Mucosa of rectum (tissue), 2 donors: ENCODE measurements at regions not wholly inside any gene's neighbourhood (a gene's known extent, or its start where the extent isn't known, plus 50 kb on each side); places are given as distances from the start of the nearest gene placed in this dataset.

Experiments used
- H3K27ac ChIP-seq, 2 donors: one replicate each; pipeline ENCODE4 v1.7.0; 2013; ENCODE audit warnings: inconsistent platforms in 2 of 2, low read depth in 2 of 2, low read length in 2 of 2
- H3K27me3 ChIP-seq, 2 donors: one replicate each; pipeline ENCODE4 v1.7.0; 2013; ENCODE audit warnings: low read length in 2 of 2; ENCODE audit not compliant: control insufficient read depth in 2 of 2, insufficient read depth in 2 of 2
- H3K36me3 ChIP-seq, 2 donors: one replicate each; pipeline ENCODE4 v1.7.0; 2013; ENCODE audit warnings: low read length in 2 of 2; ENCODE audit not compliant: control insufficient read depth in 2 of 2, insufficient read depth in 2 of 2
- H3K4me1 ChIP-seq, 2 donors: one replicate each; pipeline ENCODE4 v1.7.0; 2013; ENCODE audit warnings: low read length in 2 of 2, mild to moderate bottlenecking in 1 of 2; ENCODE audit not compliant: control insufficient read depth in 2 of 2, insufficient read depth in 2 of 2
- H3K4me3 ChIP-seq, 2 donors: one replicate each; pipeline ENCODE4 v1.7.0; 2013; ENCODE audit warnings: low read length in 2 of 2
- H3K9ac ChIP-seq, 2 donors: one replicate each; pipeline ENCODE4 v1.7.0; 2013; ENCODE audit warnings: low read length in 2 of 2, low read depth in 1 of 2, mild to moderate bottlenecking in 1 of 2
- H3K9me3 ChIP-seq, 2 donors: one replicate each; pipeline ENCODE4 v1.7.0; 2013; ENCODE audit warnings: low read length in 2 of 2; ENCODE audit not compliant: control insufficient read depth in 2 of 2
- donor health status: healthy.
- donor health status: Normal muscosa, but diverticular disease.

GRCh38 chr6:22099231-22099630, 197.6 kb downstream of the PRL start:
- Histone ChIP-seq H3K27me3 (no peaks in the 10 kb centered on the region), H3K4me1 (no peaks in the 10 kb centered on the region), H3K27ac (no peak overlapping the region), H3K9me3 (no peaks in the 10 kb centered on the region), H3K36me3 (no peaks in the 10 kb centered on the region), H3K9ac (no peak overlapping the region), H3K4me3 (no peak overlapping the region)

- Histone ChIP-seq H3K9me3 (no peaks in the 10 kb centered on the region), H3K27ac (no peak overlapping the region), H3K4me3 (no peak overlapping the region), H3K36me3 (no peaks in the 10 kb centered on the region), H3K9ac (no peak overlapping the region), H3K27me3 (no peaks in the 10 kb centered on the region), H3K4me1 (no peaks in the 10 kb centered on the region)
These were observed 196.9 kb downstream of the PRL start for GRCh38 chr6:22099923-22100322.

GRCh38 chr6:22101163-22101562, 195.7 kb downstream of the PRL start:
- H3K9ac ChIP-seq = no peak overlapping the region
- H3K27ac ChIP-seq = no peak overlapping the region
- no peaks in the 10 kb centered on the region for H3K9me3 ChIP-seq
- H3K4me1 ChIP-seq = no peaks in the 10 kb centered on the region
- H3K36me3 ChIP-seq = no peaks in the 10 kb centered on the region
- no peaks in the 10 kb centered on the region for H3K27me3 ChIP-seq
- H3K4me3 ChIP-seq = no peak overlapping the region

- Histone ChIP-seq H3K9me3 (no peaks in the 10 kb centered on the region), H3K4me1 (no peaks in the 10 kb centered on the region), H3K4me3 (no peak overlapping the region), H3K27me3 (no peaks in the 10 kb centered on the region), H3K27ac (no peak overlapping the region), H3K9ac (no peak overlapping the region), H3K36me3 (no peaks in the 10 kb centered on the region)
These were observed 194.2 kb downstream of the PRL start for GRCh38 chr6:22102671-22103070.

- no peak overlapping the region for H3K9ac ChIP-seq
- H3K27me3 ChIP-seq = no peaks in the 10 kb centered on the region
- H3K4me1 ChIP-seq = no peaks in the 10 kb centered on the region
- no peak overlapping the region for H3K27ac ChIP-seq
- no peak overlapping the region for H3K4me3 ChIP-seq
- no peaks in the 10 kb centered on the region for H3K9me3 ChIP-seq
- H3K36me3 ChIP-seq = no peaks in the 10 kb centered on the region
These were observed 190.4 kb downstream of the PRL start for GRCh38 chr6:22106451-22106850.

GRCh38 chr6:22106961-22107360, 189.9 kb downstream of the PRL start:
- Histone ChIP-seq H3K27ac (no peak overlapping the region), H3K4me1 (no peaks in the 10 kb centered on the region), H3K9ac (no peak overlapping the region), H3K36me3 (no peaks in the 10 kb centered on the region), H3K27me3 (no peaks in the 10 kb centered on the region), H3K9me3 (no peaks in the 10 kb centered on the region), H3K4me3 (no peak overlapping the region)

- Histone ChIP-seq H3K4me1 (no peaks in the 10 kb centered on the region), H3K4me3 (no peak overlapping the region), H3K9me3 (no peaks in the 10 kb centered on the region), H3K9ac (no peak overlapping the region), H3K27ac (no peak overlapping the region), H3K36me3 (no peaks in the 10 kb centered on the region), H3K27me3 (no peaks in the 10 kb centered on the region)
These were observed 188.6 kb downstream of the PRL start for GRCh38 chr6:22108199-22108598.

GRCh38 chr6:22110061-22110460, 186.8 kb downstream of the PRL start:
- no peak overlapping the region for H3K4me3 ChIP-seq
- no peaks in the 10 kb centered on the region for H3K4me1 ChIP-seq
- no peak overlapping the region for H3K27ac ChIP-seq
- H3K36me3 ChIP-seq = no peaks in the 10 kb centered on the region
- H3K9me3 ChIP-seq = no peaks in the 10 kb centered on the region
- no peaks in the 10 kb centered on the region for H3K27me3 ChIP-seq
- H3K9ac ChIP-seq = no peak overlapping the region

GRCh38 chr6:22112461-22112860, 184.4 kb downstream of the PRL start:
- H3K9me3 ChIP-seq = no peaks in the 10 kb centered on the region
- H3K9ac ChIP-seq = no peak overlapping the region
- H3K27me3 ChIP-seq = no peaks in the 10 kb centered on the region
- H3K4me1 ChIP-seq = no peaks in the 10 kb centered on the region
- no peak overlapping the region for H3K27ac ChIP-seq
- no peak overlapping the region for H3K4me3 ChIP-seq
- no peaks in the 10 kb centered on the region for H3K36me3 ChIP-seq

- H3K4me3 ChIP-seq = no peak overlapping the region
- H3K9ac ChIP-seq = no peak overlapping the region
- no peaks in the 10 kb centered on the region for H3K36me3 ChIP-seq
- no peaks in the 10 kb centered on the region for H3K27me3 ChIP-seq
- no peak overlapping the region for H3K27ac ChIP-seq
- no peaks in the 10 kb centered on the region for H3K9me3 ChIP-seq
- H3K4me1 ChIP-seq = no peaks in the 10 kb centered on the region
These were observed 183.6 kb downstream of the PRL start for GRCh38 chr6:22113026-22113766.

GRCh38 chr6:22115559-22115958, 181.3 kb downstream of the PRL start:
- Histone ChIP-seq H3K27ac (no peak overlapping the region), H3K4me3 (no peak overlapping the region), H3K9ac (no peak overlapping the region), H3K9me3 (no peaks in the 10 kb centered on the region), H3K27me3 (no peaks in the 10 kb centered on the region), H3K36me3 (no peaks in the 10 kb centered on the region), H3K4me1 (no peaks in the 10 kb centered on the region)
